ENCODE measurements at regions not wholly inside any gene's neighbourhood (a gene's known extent, or its start where the extent isn't known, plus 50 kb on each side); places are given as distances from the start of the nearest gene placed in this dataset.
A peak's percentile ranks its signal among the peaks of the same experiment; 100 is the strongest.

DNA sequence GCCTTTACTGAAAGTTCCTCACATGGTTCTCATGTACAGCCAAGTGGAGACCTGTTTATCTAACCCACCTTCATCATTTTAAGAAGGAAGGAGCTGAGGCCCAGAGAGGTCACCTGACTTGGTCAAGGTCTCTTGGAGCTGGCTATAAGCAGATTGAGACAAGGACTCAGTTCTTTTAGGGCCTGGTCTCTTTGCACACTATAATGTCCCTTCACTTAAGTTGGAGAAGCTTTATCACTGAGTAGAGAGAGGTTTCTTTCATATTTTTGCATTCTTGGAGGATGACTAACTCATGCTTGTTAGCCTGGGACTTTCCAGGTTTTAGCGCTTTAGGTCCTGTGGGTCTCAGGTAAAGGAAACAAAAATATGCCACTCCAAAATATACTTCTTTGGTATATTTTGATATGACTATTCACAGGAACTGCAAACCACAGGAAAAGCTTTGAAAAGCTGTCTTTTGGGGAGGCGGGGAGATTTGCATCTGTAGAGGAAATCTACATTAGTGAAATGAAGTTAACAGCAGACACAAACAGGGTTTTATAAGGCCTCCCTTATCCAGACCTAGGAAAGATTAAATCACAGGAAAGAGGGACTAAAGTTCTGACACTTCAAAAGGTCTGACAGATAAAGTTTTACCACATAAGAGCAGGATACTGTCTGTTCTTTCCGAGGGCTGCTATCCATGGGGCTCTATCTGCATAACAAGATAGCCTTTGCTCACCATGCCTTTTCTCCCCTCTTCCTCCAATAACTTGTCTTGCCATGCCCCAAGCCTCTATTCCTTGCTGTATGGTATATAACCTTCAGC, 95.8 kb upstream of the ANKRD55 start:
- WGBS (ENCODE audit: insufficient coverage): no CpG with 5 or more reads among the region's 3 CpGs
- H3K36me3 Mint-ChIP-seq: peaks cover under 1% of the 10 kb centered on the region
- POLR2A ChIA-PET: interaction anchor here (0.6 to 0.9 kb wide), 2 partner anchors 372 to 373 kb away, joined by 3 to 5 read pairs; no protein-coding TSS in a partner anchor
- DNase-seq (peak in 24 of 35 experiments; percentile 1 to 75 (median 21)), ATAC-seq (replicated peaks in 1 of 4) (peak; percentile 69 to 87 (median 76))
- Histone ChIP-seq H3K27ac (ENCODE audit: low read length) (peak overlapping the region; percentile 66), H3K36me3 (ENCODE audit: control insufficient read depth in 2 of 2, extremely low read depth in 1 of 2, insufficient read depth in 1 of 2, low read length in 1 of 2) (no peaks in the 10 kb centered on the region), H3K4me3 (ENCODE audit: control insufficient read depth in 1 of 2, extremely low read depth in 1 of 2, low read length in 1 of 2) (peak overlapping the region in 1 of 2 donors; percentile 40), H3K4me1 (ENCODE audit: control insufficient read depth in 1 of 2, extremely low read depth in 1 of 2, insufficient read depth in 2 of 2, low read length in 2 of 2) (peaks cover 35 to 50% of the 10 kb centered on the region in 2 experiments), H3K9me3 (no peaks in the 10 kb centered on the region), H3K27me3 (replicated peaks in 1 of 2; ENCODE audit: control insufficient read depth in 2 of 2, extremely low read depth in 1 of 2, insufficient read depth in 2 of 2, low read length in 1 of 2) (no peaks in the 10 kb centered on the region)
- H3K4me1 Mint-ChIP-seq: peaks cover 55 to 67% (median 64%) of the 10 kb centered on the region in 3 donors
- H3K27me3 Mint-ChIP-seq: no peaks in the 10 kb centered on the region
- CTCF ChIA-PET: no interaction called here
- no peaks in the 10 kb centered on the region for H3K9me3 Mint-ChIP-seq
- peak overlapping the region; percentile 83 to 92 for H3K27ac Mint-ChIP-seq
- peak overlapping the region; percentile 29 to 66 (median 41) for H3K4me3 Mint-ChIP-seq

DNA sequence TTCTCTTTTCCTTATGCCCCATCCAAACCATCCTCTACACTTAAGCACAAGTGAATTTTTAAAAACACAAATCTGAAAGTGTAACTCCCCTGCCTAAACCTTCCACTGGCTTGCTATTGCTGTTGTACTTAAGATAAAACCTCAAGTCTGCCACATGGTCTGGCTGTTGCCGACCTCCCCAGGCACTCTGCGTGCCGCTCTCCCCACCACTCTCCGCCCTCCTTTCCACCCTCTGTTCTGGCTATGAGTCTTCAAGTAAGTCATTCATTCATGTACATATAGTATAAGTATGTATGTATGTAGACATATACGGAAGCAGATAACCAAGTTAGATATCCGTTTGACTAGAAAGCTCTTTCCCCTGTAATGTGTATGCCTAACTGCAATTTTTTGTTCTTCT, 94.7 kb upstream of the ANKRD55 start:
- Histone ChIP-seq H3K27ac (ENCODE audit: low read length) (peak overlapping the region; percentile 66), H3K4me1 (ENCODE audit: control insufficient read depth in 1 of 2, extremely low read depth in 1 of 2, insufficient read depth in 2 of 2, low read length in 2 of 2) (peaks cover 35 to 50% of the 10 kb centered on the region in 2 experiments), H3K36me3 (ENCODE audit: control insufficient read depth in 2 of 2, extremely low read depth in 1 of 2, insufficient read depth in 1 of 2, low read length in 1 of 2) (no peaks in the 10 kb centered on the region), H3K9me3 (no peaks in the 10 kb centered on the region), H3K27me3 (replicated peaks in 1 of 2; ENCODE audit: control insufficient read depth in 2 of 2, extremely low read depth in 1 of 2, insufficient read depth in 2 of 2, low read length in 1 of 2) (no peaks in the 10 kb centered on the region), H3K4me3 (ENCODE audit: control insufficient read depth in 1 of 2, extremely low read depth in 1 of 2, low read length in 1 of 2) (no peak overlapping the region)
- peak overlapping the region; percentile 32 to 66 (median 45) for H3K4me3 Mint-ChIP-seq
- CTCF ChIA-PET: interaction anchor here (0.7 to 1.4 kb wide), 5 partner anchors 9 to 348 kb away, joined by 3 to 5 read pairs (median 4); no protein-coding TSS in a partner anchor
- DNase-seq (peak in 13 of 35 experiments; percentile 2 to 48 (median 21)), ATAC-seq (replicated peaks in 1 of 4) (peak; percentile 53 to 58 (median 56))
- H3K9me3 Mint-ChIP-seq: no peaks in the 10 kb centered on the region
- WGBS (ENCODE audit: insufficient coverage): 0% methylated on average over 1 of the region's 6 CpGs
- POLR2A ChIA-PET: interaction anchor here (0.7 kb wide), 4 partner anchors 15 to 152 kb away, joined by 3 to 6 read pairs (median 4); no protein-coding TSS in a partner anchor
- no peaks in the 10 kb centered on the region for H3K27me3 Mint-ChIP-seq
- H3K4me1 Mint-ChIP-seq: peaks cover 58 to 69% (median 68%) of the 10 kb centered on the region in 3 donors
- no peaks in the 10 kb centered on the region for H3K36me3 Mint-ChIP-seq
- H3K27ac Mint-ChIP-seq: peak overlapping the region; percentile 83 to 84

DNA sequence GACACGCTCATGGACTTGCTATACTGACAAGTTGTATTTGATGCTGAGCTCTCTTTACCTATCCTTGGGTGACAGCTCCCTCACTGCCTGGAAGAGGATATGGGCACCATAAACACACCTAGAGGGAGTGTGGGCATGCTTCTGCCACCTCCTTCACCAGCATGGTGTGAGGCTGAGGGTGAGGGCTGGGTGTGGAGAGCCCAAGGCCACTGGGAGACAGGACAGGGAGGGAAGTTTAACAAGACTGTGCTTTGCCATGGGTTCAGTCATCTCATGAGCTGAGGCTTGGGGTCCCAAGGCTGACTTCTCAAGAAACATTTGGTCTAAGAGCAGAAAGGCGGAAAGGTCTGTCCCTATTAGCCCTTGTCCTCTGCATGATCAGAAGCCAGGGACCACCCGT, 93.6 kb upstream of the ANKRD55 start:
- ChIA-PET POLR2A (interaction anchor here in 1 of 2 donors (0.6 to 0.8 kb wide), 2 partner anchors 10 to 811 kb away, joined by 3 read pairs; no protein-coding TSS in a partner anchor), CTCF (interaction anchor here in 1 of 2 donors (0.7 to 1.4 kb wide), 2 partner anchors 10 to 414 kb away, joined by 3 to 5 read pairs; no protein-coding TSS in a partner anchor)
- Mint-ChIP-seq H3K27me3 (no peaks in the 10 kb centered on the region), H3K4me3 (peak overlapping the region in 1 of 3 donors; percentile 66), H3K27ac (peak overlapping the region; percentile 79 to 83), H3K36me3 (no peaks in the 10 kb centered on the region), H3K4me1 (peaks cover 63 to 73% (median 71%) of the 10 kb centered on the region in 3 donors), H3K9me3 (no peaks in the 10 kb centered on the region)
- Histone ChIP-seq H3K4me3 (ENCODE audit: control insufficient read depth in 1 of 2, extremely low read depth in 1 of 2, low read length in 1 of 2) (no peak overlapping the region), H3K4me1 (ENCODE audit: control insufficient read depth in 1 of 2, extremely low read depth in 1 of 2, insufficient read depth in 2 of 2, low read length in 2 of 2) (peaks cover 35 to 50% of the 10 kb centered on the region in 2 experiments), H3K9me3 (no peaks in the 10 kb centered on the region), H3K27ac (ENCODE audit: low read length) (no peak overlapping the region), H3K27me3 (replicated peaks in 1 of 2; ENCODE audit: control insufficient read depth in 2 of 2, extremely low read depth in 1 of 2, insufficient read depth in 2 of 2, low read length in 1 of 2) (no peaks in the 10 kb centered on the region), H3K36me3 (ENCODE audit: control insufficient read depth in 2 of 2, extremely low read depth in 1 of 2, insufficient read depth in 1 of 2, low read length in 1 of 2) (no peaks in the 10 kb centered on the region)
- WGBS (ENCODE audit: insufficient coverage): 93% methylated on average over 3 of the region's 3 CpGs
- ATAC-seq (replicated peaks in 1 of 4) (no peak), DNase-seq (no peak)

DNA sequence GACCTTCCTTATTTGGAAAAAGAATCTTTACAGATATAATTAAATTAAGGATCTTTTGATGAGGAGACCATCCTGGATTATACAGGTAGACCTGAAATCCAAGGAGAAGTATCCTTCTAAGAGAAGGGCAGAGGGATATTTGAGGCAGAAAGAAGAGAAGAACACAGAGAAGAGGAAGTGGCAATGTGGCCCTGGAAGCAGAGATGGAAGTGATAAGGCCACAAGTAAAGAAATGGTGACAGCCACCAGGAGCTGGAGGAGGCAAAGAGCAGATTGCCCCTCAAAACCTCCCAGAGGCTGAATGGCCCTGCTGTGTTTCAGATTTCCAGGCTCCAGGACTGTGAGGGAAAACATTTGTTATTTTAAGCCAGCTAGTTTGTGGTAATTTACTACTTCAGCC, 93.0 kb upstream of the ANKRD55 start:
- CTCF ChIA-PET: no interaction called here
- Mint-ChIP-seq H3K4me3 (peak overlapping the region in 1 of 3 donors; percentile 66), H3K9me3 (no peaks in the 10 kb centered on the region), H3K27ac (no peak overlapping the region), H3K27me3 (no peaks in the 10 kb centered on the region), H3K4me1 (peaks cover 64 to 72% (median 70%) of the 10 kb centered on the region in 3 donors), H3K36me3 (no peaks in the 10 kb centered on the region)
- DNase-seq (peak in 1 of 35 experiments; percentile 13), ATAC-seq (replicated peaks in 1 of 4) (no peak)
- H3K27me3 ChIP-seq (replicated peaks in 1 of 2; ENCODE audit: control insufficient read depth in 2 of 2, extremely low read depth in 1 of 2, insufficient read depth in 2 of 2, low read length in 1 of 2): no peaks in the 10 kb centered on the region
- no peak overlapping the region for H3K27ac ChIP-seq (ENCODE audit: low read length)
- H3K4me1 ChIP-seq (ENCODE audit: control insufficient read depth in 1 of 2, extremely low read depth in 1 of 2, insufficient read depth in 2 of 2, low read length in 2 of 2): peaks cover 35 to 47% of the 10 kb centered on the region in 2 experiments
- no peak overlapping the region for H3K4me3 ChIP-seq (ENCODE audit: control insufficient read depth in 1 of 2, extremely low read depth in 1 of 2, low read length in 1 of 2)
- POLR2A ChIA-PET: no interaction called here
- no peaks in the 10 kb centered on the region for H3K36me3 ChIP-seq (ENCODE audit: control insufficient read depth in 2 of 2, extremely low read depth in 1 of 2, insufficient read depth in 1 of 2, low read length in 1 of 2)
- no peaks in the 10 kb centered on the region for H3K9me3 ChIP-seq

DNA sequence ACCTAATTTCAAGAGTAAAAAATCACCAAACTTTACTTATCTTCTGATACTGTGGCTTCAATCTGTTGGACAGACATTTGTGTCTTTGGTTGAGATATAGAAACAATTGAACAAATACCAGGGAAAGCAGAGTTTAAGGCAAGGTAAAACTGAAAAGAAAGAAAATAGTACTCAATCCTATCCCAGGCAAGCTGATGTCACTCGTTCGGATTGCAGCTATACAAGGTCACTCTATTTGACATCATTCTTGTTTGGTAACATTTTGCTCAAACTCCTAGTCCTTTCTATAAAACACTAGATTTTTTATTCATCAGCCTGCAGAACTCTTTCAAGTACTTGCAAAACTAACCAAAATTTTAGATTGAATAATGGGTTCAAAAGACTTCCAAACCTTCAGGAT, 91.9 kb upstream of the ANKRD55 start:
- peaks cover 54 to 61% (median 60%) of the 10 kb centered on the region in 3 donors for H3K4me1 Mint-ChIP-seq

DNA sequence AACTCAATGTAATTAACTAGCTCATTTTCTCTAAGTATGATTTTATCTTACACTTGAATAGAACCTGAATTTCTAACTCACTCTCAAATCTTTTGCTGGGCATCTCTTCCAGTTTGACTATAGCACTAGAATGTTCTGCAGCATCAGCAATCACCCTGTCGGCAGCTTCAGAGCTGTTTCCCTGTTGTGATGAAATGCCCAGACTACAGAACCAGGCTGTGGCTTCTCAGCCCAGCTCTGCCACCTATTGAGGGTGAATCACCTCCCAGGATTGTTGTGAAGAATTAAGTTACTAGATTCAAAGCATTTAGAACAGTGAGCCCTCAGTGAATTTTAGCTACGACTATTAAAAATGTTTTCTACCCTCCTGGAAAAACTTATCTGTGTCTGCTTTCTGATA, 90.4 kb upstream of the ANKRD55 start:
- H3K4me1 Mint-ChIP-seq: peaks cover 38 to 47% (median 46%) of the 10 kb centered on the region in 3 donors
- Histone ChIP-seq H3K4me1 (ENCODE audit: control insufficient read depth in 1 of 2, extremely low read depth in 1 of 2, insufficient read depth in 2 of 2, low read length in 2 of 2) (peaks cover 22 to 24% of the 10 kb centered on the region in 2 experiments), H3K4me3 (ENCODE audit: control insufficient read depth in 1 of 2, extremely low read depth in 1 of 2, low read length in 1 of 2) (no peak overlapping the region), H3K36me3 (ENCODE audit: control insufficient read depth in 2 of 2, extremely low read depth in 1 of 2, insufficient read depth in 1 of 2, low read length in 1 of 2) (no peaks in the 10 kb centered on the region), H3K27ac (ENCODE audit: low read length) (no peak overlapping the region), H3K9me3 (no peaks in the 10 kb centered on the region), H3K27me3 (replicated peaks in 1 of 2; ENCODE audit: control insufficient read depth in 2 of 2, extremely low read depth in 1 of 2, insufficient read depth in 2 of 2, low read length in 1 of 2) (no peaks in the 10 kb centered on the region)
- ChIA-PET CTCF (no interaction called here), POLR2A (no interaction called here)
- DNase-seq: peak in 1 of 35 experiments; percentile 16
- H3K36me3 Mint-ChIP-seq: no peaks in the 10 kb centered on the region
- 80% methylated on average over 1 of the region's 2 CpGs for whole genome bisulfite sequencing (ENCODE audit: insufficient coverage)
- peak overlapping the region in 1 of 2 donors; percentile 60 for H3K27ac Mint-ChIP-seq
- no peaks in the 10 kb centered on the region for H3K27me3 Mint-ChIP-seq
- no peak overlapping the region for H3K4me3 Mint-ChIP-seq
- ATAC-seq (replicated peaks in 1 of 4): peak in 1 of 4 experiments; percentile 31
- H3K9me3 Mint-ChIP-seq: no peaks in the 10 kb centered on the region

More for the DNA sequence above, 91.9 kb upstream of the ANKRD55 start:
- ATAC-seq (replicated peaks in 1 of 4) (no peak), DNase-seq (no peak)
- Mint-ChIP-seq H3K9me3 (no peaks in the 10 kb centered on the region), H3K4me3 (no peak overlapping the region), H3K27me3 (no peaks in the 10 kb centered on the region), H3K27ac (no peak overlapping the region), H3K36me3 (no peaks in the 10 kb centered on the region)
- no peaks in the 10 kb centered on the region for H3K9me3 ChIP-seq
- 100% methylated on average over 1 of the region's 2 CpGs for WGBS (ENCODE audit: insufficient coverage)
- no peaks in the 10 kb centered on the region for H3K36me3 ChIP-seq (ENCODE audit: control insufficient read depth in 2 of 2, extremely low read depth in 1 of 2, insufficient read depth in 1 of 2, low read length in 1 of 2)
- H3K4me3 ChIP-seq (ENCODE audit: control insufficient read depth in 1 of 2, extremely low read depth in 1 of 2, low read length in 1 of 2): no peak overlapping the region
- ChIA-PET POLR2A (no interaction called here), CTCF (no interaction called here)
- no peaks in the 10 kb centered on the region for H3K27me3 ChIP-seq (replicated peaks in 1 of 2; ENCODE audit: control insufficient read depth in 2 of 2, extremely low read depth in 1 of 2, insufficient read depth in 2 of 2, low read length in 1 of 2)
- no peak overlapping the region for H3K27ac ChIP-seq (ENCODE audit: low read length)
- H3K4me1 ChIP-seq (ENCODE audit: control insufficient read depth in 1 of 2, extremely low read depth in 1 of 2, insufficient read depth in 2 of 2, low read length in 2 of 2): peaks cover 31 to 38% of the 10 kb centered on the region in 2 experiments
